Activated T-helper 1 cell treated with anti-CD3 and anti-CD28 coated beads, Interleukin-12 subunit alpha, Interleukin-12 subunit beta, Interleukin-2, Interleukin-4 antibody, amounts not matched to agents 30 ng/mL and 10 ng/mL and 1 ng/mL, durations not matched to agents 14 hours and 24 hours and 36 hours (primary cell): ENCODE measurements at regions not wholly inside any gene's neighbourhood (a gene's known extent, or its start where the extent isn't known, plus 50 kb on each side); places are given as distances from the start of the nearest gene placed in this dataset.
"Not testable (repeated sequence)": the region's sequence is repeated elsewhere in the genome, so short reads cannot be mapped to it uniquely, and the experiment has no call there.

Source experiments
- DNase-seq: peaks from one replicate; pipeline ENCODE4 v3.0.0; 2021; ENCODE audit warnings: low spot score
- H3K27ac Mint-ChIP-seq: one replicate; pipeline ENCODE4 v1.8.0; 2021; ENCODE audit warnings: mild to moderate bottlenecking, mixed read lengths
- H3K27me3 Mint-ChIP-seq: one replicate; pipeline ENCODE4 v1.8.0; 2022; ENCODE audit warnings: mild to moderate bottlenecking, moderate library complexity, mixed read lengths; ENCODE audit not compliant: insufficient read depth
- H3K36me3 Mint-ChIP-seq: one replicate; pipeline ENCODE4 v1.8.0; 2021; ENCODE audit warnings: low read depth, mixed read lengths
- H3K4me1 Mint-ChIP-seq: one replicate; pipeline ENCODE4 v1.8.0; 2021; ENCODE audit warnings: low read depth, mixed read lengths
- H3K4me3 Mint-ChIP-seq: one replicate; pipeline ENCODE4 v1.8.0; 2021; ENCODE audit warnings: mild to moderate bottlenecking, moderate library complexity, mixed read lengths
- H3K9me3 Mint-ChIP-seq: one replicate; pipeline ENCODE4 v1.8.0; 2021; ENCODE audit warnings: mixed read lengths
- intact Hi-C: fragments of 100-400 bp; cut with micrococcal nuclease; formaldehyde crosslinking; loops from one replicate; pipeline ENCODE4 v1.15.1; 2024

- Mint-ChIP-seq H3K4me3 (no peak overlapping the region), H3K27me3 (peaks cover 9% of the 10 kb centered on the region), H3K4me1 (peaks cover 9% of the 10 kb centered on the region), H3K9me3 (no peaks in the 10 kb centered on the region), H3K27ac (no peak overlapping the region), H3K36me3 (no peaks in the 10 kb centered on the region)
- no peak for DNase-seq
- intact Hi-C loops = no loop called here
These were observed 185.9 kb downstream of the NUFIP1 start for GRCh38 chr13:44803390-44803789.

GRCh38 chr13:44802491-44802890 is 186.8 kb downstream of the NUFIP1 start:
- H3K4me3 Mint-ChIP-seq = no peak overlapping the region
- intact Hi-C loops = no loop called here
- no peaks in the 10 kb centered on the region for H3K9me3 Mint-ChIP-seq
- DNase-seq = no peak
- no peaks in the 10 kb centered on the region for H3K36me3 Mint-ChIP-seq
- peaks cover 9% of the 10 kb centered on the region for H3K27me3 Mint-ChIP-seq
- H3K4me1 Mint-ChIP-seq = peaks cover 9% of the 10 kb centered on the region
- H3K27ac Mint-ChIP-seq = no peak overlapping the region

GRCh38 chr13:44801990-44802389 is 187.3 kb downstream of the NUFIP1 start:
- no peak overlapping the region for H3K4me3 Mint-ChIP-seq
- H3K36me3 Mint-ChIP-seq = no peaks in the 10 kb centered on the region
- intact Hi-C loops = no loop called here
- peaks cover 9% of the 10 kb centered on the region for H3K4me1 Mint-ChIP-seq
- H3K9me3 Mint-ChIP-seq = no peaks in the 10 kb centered on the region
- H3K27me3 Mint-ChIP-seq = peaks cover 9% of the 10 kb centered on the region
- no peak overlapping the region for H3K27ac Mint-ChIP-seq
- DNase-seq = no peak

DNA sequence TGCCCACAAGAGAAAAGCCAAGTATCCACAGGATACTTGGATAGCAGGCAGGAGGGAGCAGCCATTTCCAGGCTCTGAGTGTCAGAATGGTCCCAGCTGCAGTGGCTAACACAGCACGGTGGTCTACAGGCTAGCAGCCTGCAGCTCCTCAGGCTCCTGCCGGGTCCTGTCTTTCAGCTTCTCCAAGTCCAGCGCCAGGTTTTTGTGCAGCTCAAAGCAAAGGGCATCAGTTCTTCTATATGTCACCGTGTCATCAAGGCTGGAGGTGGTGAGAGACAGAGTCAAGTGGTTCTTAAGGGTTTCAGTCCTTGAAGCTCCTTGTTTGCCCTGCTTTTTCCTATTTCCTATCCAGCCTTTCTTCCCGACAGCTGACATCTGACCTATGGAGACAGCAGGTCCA is 188.6 kb downstream of the NUFIP1 start:
- intact Hi-C loops = no loop called here
- Mint-ChIP-seq H3K27me3 (peaks cover 9% of the 10 kb centered on the region), H3K4me3 (no peak overlapping the region), H3K9me3 (no peaks in the 10 kb centered on the region), H3K27ac (no peak overlapping the region), H3K4me1 (peaks cover 9% of the 10 kb centered on the region), H3K36me3 (no peaks in the 10 kb centered on the region)
- DNase-seq = no peak

DNA sequence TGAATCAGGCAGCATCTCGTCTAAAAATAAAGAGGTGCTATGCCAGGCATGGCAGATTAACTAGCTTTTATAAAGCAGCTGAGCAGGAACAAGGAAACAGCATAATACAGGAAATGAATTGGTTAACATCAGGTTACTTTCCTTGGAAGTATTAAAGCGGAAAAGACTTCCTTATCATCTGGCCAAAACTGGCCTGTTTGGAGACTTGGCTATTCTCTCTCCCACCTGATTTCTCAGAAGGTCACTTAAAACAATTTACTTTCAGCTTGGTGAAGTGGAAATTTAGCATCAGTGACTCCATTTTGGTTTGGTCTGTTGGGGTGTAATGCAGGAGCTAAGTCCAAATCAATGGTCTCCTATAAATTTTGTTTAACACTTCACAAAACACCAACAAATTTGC is 191.6 kb downstream of the NUFIP1 start:
- H3K4me3 Mint-ChIP-seq = no peak overlapping the region
- H3K9me3 Mint-ChIP-seq = no peaks in the 10 kb centered on the region
- H3K36me3 Mint-ChIP-seq = no peaks in the 10 kb centered on the region
- H3K4me1 Mint-ChIP-seq = peaks cover 7% of the 10 kb centered on the region
- no peak overlapping the region for H3K27ac Mint-ChIP-seq
- intact Hi-C loops = no loop called here
- H3K27me3 Mint-ChIP-seq = peaks cover 5% of the 10 kb centered on the region
- no peak for DNase-seq

- no peak for DNase-seq
- H3K9me3 Mint-ChIP-seq = no peaks in the 10 kb centered on the region
- H3K4me1 Mint-ChIP-seq = no peaks in the 10 kb centered on the region
- H3K27ac Mint-ChIP-seq = no peak overlapping the region
- no peak overlapping the region for H3K4me3 Mint-ChIP-seq
- intact Hi-C loops = no loop called here
- H3K36me3 Mint-ChIP-seq = no peaks in the 10 kb centered on the region
- H3K27me3 Mint-ChIP-seq = peaks cover 5% of the 10 kb centered on the region
These were observed 192.4 kb downstream of the NUFIP1 start for GRCh38 chr13:44796597-44797490.

GRCh38 chr13:44796039-44796438 is 193.2 kb downstream of the NUFIP1 start:
- H3K27me3 Mint-ChIP-seq, H3K4me3 Mint-ChIP-seq, H3K9me3 Mint-ChIP-seq, intact Hi-C loops, H3K36me3 Mint-ChIP-seq, H3K4me1 Mint-ChIP-seq, H3K27ac Mint-ChIP-seq, DNase-seq: not testable (repeated sequence)

GRCh38 chr13:44795176-44795575 is 194.1 kb downstream of the NUFIP1 start:
- no peak overlapping the region for H3K4me3 Mint-ChIP-seq
- no peak for DNase-seq
- no peaks in the 10 kb centered on the region for H3K4me1 Mint-ChIP-seq
- intact Hi-C loops = no loop called here
- no peak overlapping the region for H3K27ac Mint-ChIP-seq
- H3K27me3 Mint-ChIP-seq = peaks cover 4% of the 10 kb centered on the region
- no peaks in the 10 kb centered on the region for H3K9me3 Mint-ChIP-seq
- H3K36me3 Mint-ChIP-seq = no peaks in the 10 kb centered on the region

GRCh38 chr13:44792096-44792495 is 197.2 kb downstream of the NUFIP1 start:
- H3K27me3 Mint-ChIP-seq = peaks cover 2% of the 10 kb centered on the region

DNA sequence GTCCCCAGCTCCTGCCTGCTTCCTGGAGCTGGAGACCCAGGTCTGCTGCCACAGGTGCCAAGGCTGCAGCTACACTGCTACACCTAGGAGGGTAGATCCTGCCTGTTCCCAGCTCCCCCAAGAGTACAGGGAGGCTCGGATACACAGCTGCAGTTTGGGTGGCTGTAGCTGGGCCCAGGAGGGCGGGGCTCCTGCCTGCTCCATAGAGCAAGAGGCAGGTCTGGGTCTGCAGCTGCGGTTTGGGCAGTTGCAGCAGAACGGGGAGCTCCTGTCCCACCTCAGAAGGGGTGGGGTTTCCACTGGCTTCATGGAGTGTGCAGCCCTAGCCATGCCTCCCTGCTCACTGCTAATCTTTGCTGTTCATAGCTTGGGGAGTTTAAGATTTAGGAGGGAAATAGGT is 199.0 kb downstream of the NUFIP1 start:
- no peak for DNase-seq
- Mint-ChIP-seq H3K36me3 (no peaks in the 10 kb centered on the region), H3K27ac (no peak overlapping the region), H3K27me3 (peaks cover 2% of the 10 kb centered on the region), H3K4me1 (no peaks in the 10 kb centered on the region), H3K9me3 (no peaks in the 10 kb centered on the region), H3K4me3 (no peak overlapping the region)
- intact Hi-C loops = no loop called here

More at GRCh38 chr13:44792096-44792495, 197.2 kb downstream of the NUFIP1 start:
- Mint-ChIP-seq H3K4me1 (no peaks in the 10 kb centered on the region), H3K4me3 (no peak overlapping the region), H3K36me3 (no peaks in the 10 kb centered on the region), H3K9me3 (no peaks in the 10 kb centered on the region), H3K27ac (no peak overlapping the region)
- no peak for DNase-seq
- intact Hi-C loops = no loop called here

GRCh38 chr13:44787617-44788016 is 201.7 kb downstream of the NUFIP1 start:
- DNase-seq = no peak

DNA sequence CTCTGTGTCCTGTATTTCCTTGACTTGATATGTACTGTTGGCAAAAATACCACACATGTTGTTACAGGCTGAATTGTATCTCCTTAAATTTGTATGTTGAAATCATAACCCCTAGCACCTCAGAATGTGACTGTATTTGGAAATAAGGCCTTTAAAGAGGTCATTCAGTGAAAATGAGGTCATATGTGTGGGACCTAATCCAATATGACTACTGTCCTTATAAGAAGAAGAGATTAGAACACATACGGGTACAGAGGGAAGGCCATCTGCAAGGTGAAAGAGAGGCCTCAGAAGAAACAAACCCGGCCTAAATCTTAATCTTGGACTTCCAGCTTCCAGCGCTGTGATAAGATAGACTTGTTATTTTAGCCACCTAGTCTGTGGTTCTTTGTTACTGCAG is 202.5 kb downstream of the NUFIP1 start:
- Mint-ChIP-seq H3K9me3 (no peaks in the 10 kb centered on the region), H3K27ac (no peak overlapping the region), H3K4me3 (no peak overlapping the region), H3K36me3 (no peaks in the 10 kb centered on the region), H3K27me3 (peaks cover 2% of the 10 kb centered on the region), H3K4me1 (no peaks in the 10 kb centered on the region)
- DNase-seq = no peak
- intact Hi-C loops = no loop called here

More at GRCh38 chr13:44787617-44788016, 201.7 kb downstream of the NUFIP1 start:
- intact Hi-C loops = no loop called here
- Mint-ChIP-seq H3K27ac (no peak overlapping the region), H3K27me3 (peaks cover 2% of the 10 kb centered on the region), H3K36me3 (no peaks in the 10 kb centered on the region), H3K4me3 (no peak overlapping the region), H3K4me1 (no peaks in the 10 kb centered on the region), H3K9me3 (no peaks in the 10 kb centered on the region)

DNA sequence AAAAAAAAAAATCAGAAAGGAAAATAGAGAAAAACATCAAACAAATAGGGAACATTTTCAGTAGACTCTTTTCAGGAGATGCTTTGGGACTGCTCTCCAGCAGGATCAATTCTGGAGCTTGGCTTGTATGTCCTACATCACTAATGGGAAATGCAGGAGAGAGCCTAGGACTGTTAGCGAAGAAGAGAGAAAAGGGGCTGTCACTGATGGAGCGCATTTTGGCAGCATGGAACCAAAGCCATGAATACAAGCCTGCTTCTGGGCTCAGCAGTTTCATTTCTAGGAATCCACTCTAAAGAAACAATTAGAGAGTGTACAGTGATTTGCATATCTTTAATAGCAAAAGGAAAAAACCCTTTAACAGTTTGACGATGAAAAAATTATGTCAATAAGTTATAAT is 203.9 kb downstream of the NUFIP1 start:
- no peaks in the 10 kb centered on the region for H3K4me1 Mint-ChIP-seq
- no peaks in the 10 kb centered on the region for H3K27me3 Mint-ChIP-seq
- H3K36me3 Mint-ChIP-seq = no peaks in the 10 kb centered on the region
- no peak overlapping the region for H3K4me3 Mint-ChIP-seq
- intact Hi-C loops = no loop called here
- no peaks in the 10 kb centered on the region for H3K9me3 Mint-ChIP-seq
- no peak for DNase-seq
- H3K27ac Mint-ChIP-seq = no peak overlapping the region

GRCh38 chr13:44784708-44785080 is 204.6 kb downstream of the NUFIP1 start:
- DNase-seq = no peak
- no peaks in the 10 kb centered on the region for H3K9me3 Mint-ChIP-seq
- H3K27ac Mint-ChIP-seq = no peak overlapping the region
- peaks cover 1% of the 10 kb centered on the region for H3K27me3 Mint-ChIP-seq
- H3K36me3 Mint-ChIP-seq = no peaks in the 10 kb centered on the region
- intact Hi-C loops = no loop called here
- H3K4me3 Mint-ChIP-seq = no peak overlapping the region
- no peaks in the 10 kb centered on the region for H3K4me1 Mint-ChIP-seq
